Upper lobe of left lung (tissue), 4 donors: ENCODE measurements at regions not wholly inside any gene's neighbourhood (a gene's known extent, or its start where the extent isn't known, plus 50 kb on each side); places are given as distances from the start of the nearest gene placed in this dataset.

Experiments used
- CTCF ChIP-seq, 6 experiments: fragments of 450-650 bp in 4 of 6; fragments of 200-600 bp in 2 of 6; sonication (generic) in 2 of 6; IDR thresholded peaks; one replicate each; pipeline ENCODE4 v1.5.1; 2016 to 2019; ENCODE audit warnings: antibody characterized with exemption in 6 of 6
- POLR2A ChIP-seq, 4 donors: fragments of 450-650 bp; IDR thresholded peaks; one replicate each; pipeline ENCODE4 v1.5.1; 2016 to 2017; ENCODE audit warnings: antibody characterized with exemption in 4 of 4, mild to moderate bottlenecking in 2 of 4

GRCh38 chr14:101456246-101457175 lies 104.8 kb upstream of the DIO3 start:
- TF ChIP-seq CTCF (IDR thresholded peaks at IDR 0.05) (no peak), POLR2A (IDR thresholded peaks at IDR 0.05) (no peak)
